ENCODE measurements at regions not wholly inside any gene's neighbourhood (a gene's known extent, or its start where the extent isn't known, plus 50 kb on each side); places are given as distances from the start of the nearest gene placed in this dataset.

- TF ChIP-seq CTCF (IDR thresholded peaks at IDR 0.05; ENCODE audit: insufficient read depth, low read length) (no peak), POLR2AphosphoS5 (IDR thresholded peaks at IDR 0.05; ENCODE audit: low read depth) (no peak), REST (IDR thresholded peaks at IDR 0.05; ENCODE audit: insufficient replicate concordance, low read depth) (no peak), GABPA (IDR thresholded peaks at IDR 0.05; ENCODE audit: low read depth) (no peak)
These were observed 683.4 kb downstream of the TBC1D22A start for GRCh38 chr22:47445716-47446290.

Data from HL-60 (cell line).